Loucy (cell line): ENCODE measurements at regions not wholly inside any gene's neighbourhood (a gene's known extent, or its start where the extent isn't known, plus 50 kb on each side); places are given as distances from the start of the nearest gene placed in this dataset.

Source experiments
- H2AFZ ChIP-seq: fragments of 200-600 bp; sonication (generic); 2 replicates; pipeline ENCODE4 v1.6.0; 2016; ENCODE audit warnings: antibody characterized with exemption, mild to moderate bottlenecking, low read length, moderate library complexity
- H3F3A ChIP-seq: fragments of 200-600 bp; 2 replicates; pipeline ENCODE4 v1.6.0; 2016; ENCODE audit warnings: antibody characterized with exemption, low read depth, mild to moderate bottlenecking
- H3K27me3 ChIP-seq: fragments of 200-600 bp; sonication (generic); 2 replicates; pipeline ENCODE4 v1.6.1; 2014; ENCODE audit warnings: low read length, mild to moderate bottlenecking; ENCODE audit not compliant: insufficient read depth, poor library complexity, severe bottlenecking
- H3K36me3 ChIP-seq: fragments of 200-600 bp; sonication (generic); 2 replicates; pipeline ENCODE4 v1.6.1; 2016; ENCODE audit warnings: low read length; ENCODE audit not compliant: insufficient read depth
- H3K4me1 ChIP-seq: fragments of 200-600 bp; sonication (generic); 2 replicates; pipeline ENCODE4 v1.5.1; 2014; ENCODE audit warnings: low read length, mild to moderate bottlenecking; ENCODE audit not compliant: insufficient read depth, poor library complexity, severe bottlenecking
- H3K4me2 ChIP-seq: fragments of 200-600 bp; sonication (generic); 2 replicates; pipeline ENCODE4 v1.6.0; 2014; ENCODE audit warnings: antibody characterized with exemption, low read length, low read depth, mild to moderate bottlenecking; ENCODE audit not compliant: poor library complexity, severe bottlenecking
- H3K4me3 ChIP-seq: fragments of 200-600 bp; sonication (generic); 2 replicates; pipeline ENCODE4 v1.5.1; 2014; ENCODE audit warnings: low read length, mild to moderate bottlenecking, mixed read lengths; ENCODE audit not compliant: poor library complexity, severe bottlenecking
- H3K79me2 ChIP-seq: fragments of 200-600 bp; sonication (generic); 2 replicates; pipeline ENCODE4 v1.6.1; 2014; ENCODE audit warnings: low read length; ENCODE audit not compliant: insufficient read depth
- H3K9ac ChIP-seq: fragments of 200-600 bp; sonication (generic); 2 replicates; pipeline ENCODE4 v1.6.0; 2014; ENCODE audit warnings: mild to moderate bottlenecking, low read depth, low read length, moderate library complexity; ENCODE audit not compliant: poor library complexity, severe bottlenecking
- H3K9me2 ChIP-seq: fragments of 200-600 bp; sonication (generic); replicated peaks from 2 replicates; pipeline ENCODE4 v1.6.1; 2016; ENCODE audit warnings: low read depth, low read length, mixed read lengths
- H3K9me3 ChIP-seq: fragments of 200-600 bp; sonication (generic); 2 replicates; pipeline ENCODE4 v1.6.1; 2014; ENCODE audit warnings: mild to moderate bottlenecking, antibody characterized with exemption, low read length, low read depth; ENCODE audit not compliant: insufficient read depth
- H4K20me1 ChIP-seq: fragments of 200-600 bp; sonication (generic); 2 replicates; pipeline ENCODE4 v1.6.0; 2014; ENCODE audit warnings: antibody characterized with exemption, low read length, mild to moderate bottlenecking; ENCODE audit not compliant: insufficient read depth, poor library complexity, severe bottlenecking
- EZH2phosphoT487 ChIP-seq: fragments of 200-600 bp; IDR thresholded peaks from 2 replicates; pipeline ENCODE4 v1.6.1; 2018; ENCODE audit warnings: antibody characterized with exemption, mild to moderate bottlenecking, moderate library complexity, borderline replicate concordance
- TF ChIP-seq, protein P1 (sequence below): fragments of 200-600 bp; sonication (generic); conservative IDR thresholded peaks from 2 replicates; pipeline ENCODE4 v1.5.1; 2014; ENCODE audit warnings: mild to moderate bottlenecking, antibody characterized with exemption, low read length

DNA sequence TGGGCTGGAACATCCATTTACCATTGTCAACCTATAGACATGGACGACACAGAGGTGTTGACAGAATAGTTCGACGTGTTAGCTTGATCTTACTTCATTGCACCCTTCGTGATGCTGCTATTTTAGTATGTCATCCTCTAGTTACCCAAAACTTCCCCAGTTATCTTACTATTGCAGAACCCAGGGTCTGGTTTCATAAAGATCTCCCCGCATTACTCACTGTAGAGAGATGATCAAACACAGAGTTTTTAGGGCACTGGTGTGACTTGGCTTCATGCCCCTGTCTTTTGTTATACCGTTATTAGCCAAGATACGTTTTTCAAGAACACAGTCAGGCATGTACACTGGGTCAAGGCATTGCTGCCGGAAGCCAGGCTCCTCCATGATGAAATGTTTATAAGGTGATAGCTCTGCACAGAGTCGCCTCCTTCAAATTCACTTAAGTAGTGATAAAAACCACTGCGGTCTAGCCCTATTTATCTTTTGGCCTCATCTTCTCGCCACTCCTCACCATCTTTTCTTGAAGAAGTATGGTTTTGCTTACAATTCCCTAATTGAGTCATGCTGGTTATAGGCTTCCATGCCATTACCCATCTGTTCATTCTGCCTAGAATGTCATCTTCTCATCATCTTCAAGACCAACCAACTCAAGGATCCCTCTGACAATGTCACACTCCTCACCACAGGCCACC lies 1127.9 kb downstream of the VRK1 start:
- no peak for TF ChIP-seq EZH2phosphoT487
- TF ChIP-seq, protein P1, sequence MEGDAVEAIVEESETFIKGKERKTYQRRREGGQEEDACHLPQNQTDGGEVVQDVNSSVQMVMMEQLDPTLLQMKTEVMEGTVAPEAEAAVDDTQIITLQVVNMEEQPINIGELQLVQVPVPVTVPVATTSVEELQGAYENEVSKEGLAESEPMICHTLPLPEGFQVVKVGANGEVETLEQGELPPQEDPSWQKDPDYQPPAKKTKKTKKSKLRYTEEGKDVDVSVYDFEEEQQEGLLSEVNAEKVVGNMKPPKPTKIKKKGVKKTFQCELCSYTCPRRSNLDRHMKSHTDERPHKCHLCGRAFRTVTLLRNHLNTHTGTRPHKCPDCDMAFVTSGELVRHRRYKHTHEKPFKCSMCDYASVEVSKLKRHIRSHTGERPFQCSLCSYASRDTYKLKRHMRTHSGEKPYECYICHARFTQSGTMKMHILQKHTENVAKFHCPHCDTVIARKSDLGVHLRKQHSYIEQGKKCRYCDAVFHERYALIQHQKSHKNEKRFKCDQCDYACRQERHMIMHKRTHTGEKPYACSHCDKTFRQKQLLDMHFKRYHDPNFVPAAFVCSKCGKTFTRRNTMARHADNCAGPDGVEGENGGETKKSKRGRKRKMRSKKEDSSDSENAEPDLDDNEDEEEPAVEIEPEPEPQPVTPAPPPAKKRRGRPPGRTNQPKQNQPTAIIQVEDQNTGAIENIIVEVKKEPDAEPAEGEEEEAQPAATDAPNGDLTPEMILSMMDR = no peak
- Histone ChIP-seq H3K9me2 (no peaks in the 10 kb centered on the region), H3K79me2 (no peaks in the 10 kb centered on the region), H3F3A (no peaks in the 10 kb centered on the region), H3K27me3 (no peaks in the 10 kb centered on the region), H3K9ac (no peak overlapping the region), H3K9me3 (no peaks in the 10 kb centered on the region), H4K20me1 (no peaks in the 10 kb centered on the region), H3K4me2 (no peak overlapping the region), H2AFZ (no peak overlapping the region), H3K4me3 (no peak overlapping the region), H3K36me3 (no peaks in the 10 kb centered on the region), H3K4me1 (no peaks in the 10 kb centered on the region)

DNA sequence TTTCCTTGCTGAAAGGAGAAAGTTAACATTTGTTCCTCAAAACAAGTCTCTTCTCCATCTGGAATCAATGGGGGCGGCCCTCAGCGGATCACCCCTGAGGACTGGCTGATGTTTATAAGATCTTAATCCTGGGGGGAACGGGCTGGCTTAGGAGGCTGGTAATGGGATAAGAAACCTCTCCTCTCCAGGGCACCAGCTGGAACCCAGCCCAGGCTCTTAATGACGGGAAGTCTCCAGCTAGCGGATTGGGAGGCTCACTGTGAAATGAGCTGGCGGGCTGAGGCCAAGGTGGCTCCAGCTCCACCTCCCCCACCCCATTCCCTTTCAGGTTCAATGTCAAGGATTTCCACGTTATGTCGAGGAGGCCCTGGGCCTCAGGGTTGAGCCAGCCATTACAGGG lies 1133.0 kb downstream of the VRK1 start:
- Histone ChIP-seq H3K4me2 (no peak overlapping the region), H3K27me3 (no peaks in the 10 kb centered on the region), H3K4me1 (no peaks in the 10 kb centered on the region), H4K20me1 (no peaks in the 10 kb centered on the region), H3K9me3 (no peaks in the 10 kb centered on the region), H3K36me3 (no peaks in the 10 kb centered on the region), H3K9ac (no peak overlapping the region), H3K79me2 (no peaks in the 10 kb centered on the region), H3K4me3 (no peak overlapping the region), H3K9me2 (no peaks in the 10 kb centered on the region), H2AFZ (no peak overlapping the region), H3F3A (no peaks in the 10 kb centered on the region)
- TF ChIP-seq, protein P1 = no peak
- TF ChIP-seq EZH2phosphoT487 = no peak

DNA sequence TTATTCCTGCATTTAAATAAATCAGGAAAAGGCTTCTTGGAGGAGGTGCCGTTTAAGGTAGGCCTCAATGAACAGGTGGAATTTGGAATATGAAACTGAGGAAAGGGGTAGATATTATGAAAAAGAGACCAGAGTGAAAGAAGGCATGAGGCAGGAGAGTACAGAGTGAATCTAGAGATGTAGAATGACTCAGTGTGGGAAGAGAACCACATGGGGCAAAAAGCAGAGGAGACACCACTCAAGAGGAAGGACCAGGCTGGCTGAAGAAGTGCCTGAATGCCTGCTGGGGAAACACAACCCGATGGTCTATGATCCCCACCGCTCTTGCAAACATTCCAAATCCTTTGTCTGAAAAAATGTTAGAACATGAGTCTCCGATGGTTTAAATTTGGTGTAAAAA lies 1134.1 kb downstream of the VRK1 start:
- no peak overlapping the region for H3K4me3 ChIP-seq
- no peaks in the 10 kb centered on the region for H3F3A ChIP-seq
- no peak overlapping the region for H3K9ac ChIP-seq
- H3K27me3 ChIP-seq = no peaks in the 10 kb centered on the region
- H3K79me2 ChIP-seq = no peaks in the 10 kb centered on the region
- H3K4me1 ChIP-seq = no peaks in the 10 kb centered on the region
- no peak for TF ChIP-seq EZH2phosphoT487
- TF ChIP-seq, protein P1 = no peak
- H3K4me2 ChIP-seq = no peak overlapping the region
- no peak overlapping the region for H2AFZ ChIP-seq
- no peaks in the 10 kb centered on the region for H3K9me3 ChIP-seq
- H3K36me3 ChIP-seq = no peaks in the 10 kb centered on the region
- no peaks in the 10 kb centered on the region for H4K20me1 ChIP-seq
- no peaks in the 10 kb centered on the region for H3K9me2 ChIP-seq
